HG03432 (cell line): ENCODE measurements at regions not wholly inside any gene's neighbourhood (a gene's known extent, or its start where the extent isn't known, plus 50 kb on each side); places are given as distances from the start of the nearest gene placed in this dataset.

Experiments used
- ATAC-seq: cut with Tn5 transposase; IDR thresholded peaks from one replicate; pipeline ENCODE4 v1.9.1; 2021; ENCODE audit warnings: mild to moderate bottlenecking, moderate library complexity; ENCODE audit not compliant: unreplicated experiment

DNA sequence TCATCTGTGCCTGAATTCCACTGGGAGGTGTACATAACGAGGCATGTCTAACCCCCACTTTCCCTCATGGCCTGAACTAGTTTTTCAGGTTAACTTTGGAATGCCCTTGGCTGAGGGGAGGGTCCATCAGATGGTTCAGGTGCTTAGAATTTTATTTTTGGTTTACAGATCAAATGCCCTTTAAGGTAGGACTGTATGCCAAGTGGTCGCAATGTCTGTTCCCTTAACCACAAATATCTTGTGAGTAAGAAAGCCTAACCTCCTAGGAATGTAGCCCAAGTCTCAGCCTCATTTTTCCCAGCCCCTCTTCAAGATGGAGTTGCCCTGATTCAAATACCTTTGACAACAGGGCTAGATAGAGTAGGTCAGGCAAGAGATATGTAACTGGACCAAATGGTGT is 78.4 kb downstream of the RNASET2 start:
- no peak for ATAC-seq

- no peak for ATAC-seq
Observed at GRCh38 chr6:166877349-166877748, 79.0 kb downstream of the RNASET2 start.

GRCh38 chr6:166872531-166873009 is 83.8 kb downstream of the RNASET2 start:
- no peak for ATAC-seq

DNA sequence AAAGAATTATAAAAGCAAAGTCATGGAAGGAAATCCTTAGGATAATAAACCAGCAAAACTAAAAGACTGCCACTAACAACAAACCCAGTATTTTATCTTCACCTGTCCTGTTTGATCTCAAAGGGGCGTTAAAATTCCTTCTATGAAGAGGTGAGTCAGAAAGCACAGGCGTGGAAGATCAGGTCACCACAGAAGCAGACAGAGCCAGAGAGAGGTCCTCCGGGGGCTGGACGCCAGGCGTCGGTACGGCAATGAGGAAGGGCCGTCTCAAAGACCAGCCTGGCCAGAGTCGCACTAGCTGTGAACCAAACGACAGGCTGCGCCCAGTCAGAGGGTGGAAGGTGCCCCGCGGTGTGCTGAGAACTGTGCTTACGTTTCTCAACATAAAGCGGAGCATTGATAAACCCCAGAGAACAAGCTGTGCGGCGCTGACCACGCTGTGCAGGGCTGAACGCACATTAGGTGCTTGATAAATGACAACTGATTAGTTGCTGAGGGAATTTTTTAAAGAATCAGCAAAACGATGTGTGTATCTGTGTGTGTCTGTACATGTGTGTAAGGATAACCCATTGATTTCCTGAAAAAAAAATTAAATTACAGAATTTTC is 85.6 kb downstream of the RNASET2 start:
- ATAC-seq = no peak

DNA sequence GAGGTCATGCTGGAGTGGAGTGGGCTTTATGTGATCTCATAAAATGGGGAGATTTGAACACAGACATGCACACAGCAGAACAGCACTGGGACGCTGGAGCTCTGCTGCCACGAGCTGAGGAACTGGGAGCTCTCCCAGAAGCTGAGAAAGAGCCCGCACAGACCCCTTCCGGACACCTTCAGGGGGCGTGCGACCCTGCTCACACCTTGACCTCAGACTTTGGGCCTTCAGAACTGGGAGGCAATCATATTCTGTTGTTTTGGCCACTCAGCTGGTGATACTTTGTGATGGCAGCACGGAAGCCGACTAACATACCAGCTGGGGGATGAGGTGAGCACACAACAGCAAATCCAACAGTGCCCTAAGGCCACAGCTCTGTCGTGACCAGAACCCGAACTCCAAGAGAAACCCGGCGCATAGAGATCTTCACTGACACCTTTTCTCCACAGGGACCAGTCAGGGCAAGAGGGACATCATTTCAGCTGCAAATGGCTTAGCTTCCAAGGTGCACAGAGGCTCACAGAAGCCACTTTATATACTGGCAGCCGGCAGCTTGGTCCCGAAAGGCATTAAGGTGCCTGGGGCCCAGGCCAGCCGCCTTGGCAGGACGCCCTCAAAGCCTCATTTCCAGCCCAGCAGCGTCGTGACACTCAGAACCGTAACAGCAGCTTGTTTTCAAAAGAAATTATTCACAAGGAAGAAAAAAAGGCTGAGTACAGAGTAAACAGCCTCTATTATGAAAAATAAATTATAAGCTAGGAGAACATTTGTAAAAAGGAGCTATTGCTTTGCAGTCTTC is 89.3 kb downstream of the RNASET2 start:
- no peak for ATAC-seq

GRCh38 chr6:166864333-166864732 is 92.0 kb downstream of the RNASET2 start:
- no peak for ATAC-seq

DNA sequence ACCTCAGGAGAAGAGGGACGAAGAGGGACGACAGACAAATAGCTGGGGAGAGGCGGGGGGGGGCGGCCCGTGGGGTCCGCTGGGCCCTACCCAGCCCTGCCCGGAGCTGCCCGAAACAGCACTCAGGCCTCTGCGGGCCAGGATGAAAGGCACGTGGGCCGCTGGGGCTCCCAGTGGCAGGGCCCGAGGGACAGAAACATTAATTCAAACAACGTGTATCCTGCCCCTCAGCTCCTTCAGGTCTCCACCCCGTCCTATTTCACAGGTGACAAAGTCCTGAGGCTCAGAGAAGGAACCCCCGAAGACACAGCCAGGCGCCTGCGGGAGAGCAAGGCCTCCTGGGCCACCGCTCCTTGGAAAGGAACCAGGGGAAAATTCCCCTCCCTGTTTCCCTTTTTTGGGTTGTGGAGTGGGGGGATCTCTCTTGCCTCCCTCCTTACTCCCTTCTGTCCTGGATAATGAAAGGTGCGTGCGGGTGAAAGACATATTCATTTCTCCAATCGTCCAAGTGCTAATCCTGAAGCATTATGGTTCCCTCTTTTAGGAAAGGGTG is 93.3 kb downstream of the RNASET2 start:
- ATAC-seq = no peak

DNA sequence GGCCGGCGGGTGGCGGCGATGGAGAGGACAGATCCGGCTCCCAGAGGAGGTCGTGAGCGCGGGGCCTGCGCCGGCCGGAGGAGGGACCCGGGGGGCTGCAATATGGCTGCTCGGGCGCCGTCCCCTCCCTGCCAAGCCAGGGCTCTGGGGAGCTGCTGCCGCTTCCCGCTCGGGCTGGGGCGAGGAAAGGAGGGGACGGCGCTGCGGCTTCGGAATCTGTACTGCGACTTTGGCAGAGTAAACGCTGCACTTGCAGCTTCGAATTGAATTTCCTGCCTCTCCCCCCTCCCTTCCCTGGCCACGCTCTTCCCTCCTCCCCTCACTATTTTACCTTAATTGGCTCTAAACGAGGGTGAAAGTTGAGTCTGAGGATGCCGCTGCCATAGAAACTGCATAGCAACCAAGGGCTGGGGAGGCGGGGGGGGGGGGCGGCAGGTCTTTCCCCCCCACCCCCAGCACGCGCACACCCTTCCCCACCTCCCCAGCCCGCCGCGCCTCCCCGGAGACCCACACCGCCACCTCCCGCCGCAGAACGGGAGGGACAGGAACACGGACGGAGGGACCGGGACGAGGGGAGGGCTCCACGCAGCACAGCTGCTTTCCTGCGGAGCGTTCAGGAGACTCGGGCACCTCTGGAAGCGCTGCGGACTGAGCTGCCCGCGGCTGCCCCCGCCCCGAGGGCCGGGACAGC is 93.9 kb downstream of the RNASET2 start:
- no peak for ATAC-seq

DNA sequence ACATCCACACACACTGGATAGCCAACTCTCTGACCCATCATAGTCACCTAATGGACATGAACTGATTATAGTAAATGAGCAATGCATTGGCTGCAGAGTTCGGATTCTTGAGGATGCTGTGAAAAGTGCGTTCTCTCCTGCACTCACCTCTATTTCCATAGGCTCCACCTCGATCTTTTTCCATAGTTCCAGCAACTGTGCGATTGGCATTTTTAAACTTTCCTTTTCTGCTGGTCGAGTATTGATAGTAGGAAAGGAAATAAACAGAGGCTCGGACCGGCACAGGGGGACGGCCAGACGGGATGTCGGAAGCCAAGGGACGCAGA is 94.4 kb downstream of the RNASET2 start:
- no peak for ATAC-seq

- no peak for ATAC-seq
Observed at GRCh38 chr6:166861304-166861703, 95.0 kb downstream of the RNASET2 start.

GRCh38 chr6:166860392-166860791 is 96.0 kb downstream of the RNASET2 start:
- no peak for ATAC-seq

DNA sequence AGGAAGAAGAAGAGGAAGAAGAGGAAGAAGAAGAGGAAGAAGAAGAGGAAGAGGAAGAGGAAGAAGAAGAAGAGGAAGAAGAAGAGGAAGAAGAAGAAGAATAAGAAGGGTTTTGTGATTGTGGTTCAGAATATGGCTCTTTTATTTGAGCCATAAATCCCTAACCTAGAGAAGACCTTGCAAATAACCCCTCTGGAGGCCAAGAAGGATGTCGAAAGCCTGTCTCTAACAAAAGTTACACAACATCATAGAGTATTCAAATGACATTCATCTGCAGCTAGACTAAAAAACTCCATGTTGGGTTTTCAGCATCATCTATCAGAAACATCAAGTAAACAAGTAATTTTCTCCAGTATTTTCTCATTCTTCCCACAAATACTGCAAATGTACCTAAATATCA is 100.9 kb downstream of the RNASET2 start:
- ATAC-seq = no peak

GRCh38 chr6:166853371-166854325 is 102.7 kb downstream of the RNASET2 start:
- ATAC-seq = no peak

- ATAC-seq = no peak
Observed at GRCh38 chr6:166852451-166852975, 103.8 kb downstream of the RNASET2 start.

GRCh38 chr6:166851911-166852310 is 104.4 kb downstream of the RNASET2 start:
- no peak for ATAC-seq

DNA sequence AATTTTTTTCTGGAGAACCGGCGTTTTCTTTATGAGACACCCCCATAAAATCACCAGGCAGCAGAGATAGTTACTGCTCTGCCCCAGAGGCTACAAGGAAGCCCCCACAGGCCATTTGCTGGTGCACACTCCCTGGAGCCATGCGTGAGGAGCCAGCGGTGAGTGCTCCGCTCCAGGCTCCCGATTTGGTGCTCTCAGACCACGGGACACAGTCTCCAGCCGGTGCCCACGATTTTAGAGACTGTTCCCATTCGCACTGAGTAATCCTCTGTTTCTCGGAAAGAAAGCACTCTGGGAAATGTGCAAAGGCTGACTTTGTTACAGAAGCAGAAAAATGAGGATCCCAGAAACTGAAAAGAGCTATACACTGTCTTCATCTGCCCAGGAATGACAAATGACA is 104.9 kb downstream of the RNASET2 start:
- no peak for ATAC-seq

GRCh38 chr6:166850677-166851076 is 105.7 kb downstream of the RNASET2 start:
- no peak for ATAC-seq

DNA sequence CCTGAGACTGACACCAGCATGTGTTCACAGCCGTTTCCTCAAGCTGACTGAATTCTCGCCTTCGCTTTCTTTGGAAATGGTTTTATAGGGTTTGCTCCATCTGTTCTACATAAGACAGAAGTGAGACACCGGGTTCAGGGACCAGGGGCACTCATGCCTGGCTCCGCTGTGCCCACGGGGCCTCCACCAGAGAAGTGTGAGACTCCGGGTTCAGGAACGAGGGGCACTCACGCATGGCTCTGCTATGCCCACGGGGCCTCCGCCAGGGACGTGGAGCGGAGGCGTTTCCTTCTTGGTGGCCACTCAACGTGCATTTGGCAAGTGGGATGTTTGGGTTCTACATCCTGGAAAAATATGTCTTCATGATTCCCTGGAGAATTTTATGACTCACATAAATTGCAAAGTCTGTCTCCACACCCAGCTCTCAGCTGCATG is 106.6 kb downstream of the RNASET2 start:
- no peak for ATAC-seq

DNA sequence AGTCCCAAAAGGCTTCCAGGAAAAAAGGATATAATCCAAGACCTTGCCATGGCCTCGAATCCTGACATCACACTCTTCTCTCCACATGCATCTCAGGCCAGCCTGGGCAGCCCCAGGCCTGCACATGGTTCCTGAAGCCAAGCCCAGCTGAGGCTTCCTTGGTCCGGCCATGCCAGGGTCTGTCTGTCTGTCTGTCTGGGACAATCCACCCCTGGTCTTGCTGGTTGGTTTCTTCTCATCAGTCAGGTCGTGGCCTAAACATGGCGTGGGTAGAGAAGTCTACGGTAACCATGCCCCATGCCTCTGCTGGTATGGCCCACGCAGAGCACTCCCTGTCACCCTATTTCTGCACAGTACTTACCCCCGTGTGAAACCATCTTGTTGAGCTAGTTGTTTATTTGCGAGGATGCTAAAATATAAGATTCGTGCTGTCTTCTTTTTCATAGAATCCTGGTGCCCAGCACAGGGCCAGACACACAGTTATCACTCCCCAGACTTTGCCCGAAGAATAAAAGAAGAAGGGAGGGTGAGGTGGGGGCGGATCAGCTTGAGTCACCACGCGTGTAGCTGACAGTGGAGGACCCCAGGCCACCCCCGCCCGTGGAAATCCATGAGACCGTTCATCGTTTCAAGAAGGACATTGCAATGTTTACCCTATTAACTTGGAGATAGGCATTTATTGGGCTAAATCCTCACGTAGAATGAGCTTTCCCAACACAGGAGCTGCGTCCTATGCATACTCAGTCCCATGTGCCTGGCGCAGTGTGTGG is 107.2 kb downstream of the RNASET2 start:
- ATAC-seq = no peak
